Cardiac septum (tissue), 1 donor: ENCODE measurements at regions not wholly inside any gene's neighbourhood (a gene's known extent, or its start where the extent isn't known, plus 50 kb on each side); places are given as distances from the start of the nearest gene placed in this dataset.
"Not testable (repeated sequence)": the region's sequence is repeated elsewhere in the genome, so short reads cannot be mapped to it uniquely, and the experiment has no call there.

ENCODE experiments used
- DNase-seq: peaks from one replicate; pipeline ENCODE4 v3.0.0-alpha.2; 2020; ENCODE audit warnings: low spot score
- intact Hi-C: fragments of 100-400 bp; cut with DNase I; formaldehyde crosslinking; loops from one replicate; pipeline ENCODE4 v1.14.0; 2022
- donor health status: DM: no; HTN: no; CAD: no.

DNA sequence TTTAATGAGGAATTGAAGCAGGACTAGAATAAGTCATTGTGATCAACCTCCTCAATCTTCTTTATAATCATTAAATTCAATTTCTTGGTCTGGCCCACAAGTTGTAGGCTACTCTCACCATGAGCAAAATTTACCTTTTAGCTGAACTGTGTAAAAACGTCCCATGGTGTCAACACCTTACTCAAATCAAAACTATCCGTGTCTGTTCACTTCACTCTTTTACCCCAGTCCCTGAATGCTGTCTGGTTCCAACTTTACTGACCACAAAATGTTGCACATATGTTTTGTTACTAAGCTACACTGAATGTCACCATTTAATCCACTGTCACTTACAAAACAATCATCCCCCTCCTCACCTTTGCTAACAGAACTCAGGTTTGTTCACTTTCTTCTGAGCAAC is 951.6 kb upstream of the SLC39A10 start:
- intact Hi-C loops = no loop called here

DNA sequence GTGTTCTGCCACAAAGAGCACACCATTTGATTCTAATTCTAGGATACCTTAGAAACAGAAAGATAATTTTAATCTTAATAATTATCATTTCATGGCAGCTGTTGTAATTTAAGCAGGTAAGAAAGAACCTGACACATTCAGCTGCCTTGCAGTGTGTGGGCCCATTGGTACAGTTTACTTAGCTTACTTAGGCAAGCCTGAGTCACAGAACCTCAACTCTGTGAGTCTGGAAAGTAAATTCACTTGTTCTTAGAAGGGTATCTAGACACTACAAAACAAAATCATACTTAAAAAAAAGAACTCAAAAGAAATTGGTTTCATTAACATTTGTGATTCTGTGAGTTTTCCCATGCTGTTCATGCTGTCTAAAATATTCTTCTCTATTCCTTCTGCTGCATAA is 956.3 kb upstream of the SLC39A10 start:
- intact Hi-C loops = no loop called here
- DNase-seq = no peak

More for the DNA sequence above, 951.6 kb upstream of the SLC39A10 start:
- DNase-seq = no peak

DNA sequence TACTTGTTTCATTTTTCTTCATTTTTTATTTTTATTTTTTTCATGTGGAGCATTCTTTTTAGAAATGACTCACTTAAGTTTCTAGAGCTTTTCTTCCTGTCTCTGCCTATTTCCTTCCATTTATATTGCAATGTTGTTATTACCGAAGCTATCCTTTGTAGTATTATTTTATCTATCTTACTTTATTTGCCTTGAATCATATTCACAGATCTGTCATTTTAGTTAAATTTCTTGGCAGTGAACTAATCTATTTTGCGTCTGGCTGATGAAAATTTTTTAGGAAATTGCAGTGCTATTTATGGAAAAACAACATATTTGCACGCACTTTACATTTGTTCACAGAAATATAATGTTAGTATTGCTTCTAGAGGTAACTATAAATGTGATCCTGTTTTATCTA is 956.9 kb upstream of the SLC39A10 start:
- no peak for DNase-seq
- intact Hi-C loops = no loop called here

DNA sequence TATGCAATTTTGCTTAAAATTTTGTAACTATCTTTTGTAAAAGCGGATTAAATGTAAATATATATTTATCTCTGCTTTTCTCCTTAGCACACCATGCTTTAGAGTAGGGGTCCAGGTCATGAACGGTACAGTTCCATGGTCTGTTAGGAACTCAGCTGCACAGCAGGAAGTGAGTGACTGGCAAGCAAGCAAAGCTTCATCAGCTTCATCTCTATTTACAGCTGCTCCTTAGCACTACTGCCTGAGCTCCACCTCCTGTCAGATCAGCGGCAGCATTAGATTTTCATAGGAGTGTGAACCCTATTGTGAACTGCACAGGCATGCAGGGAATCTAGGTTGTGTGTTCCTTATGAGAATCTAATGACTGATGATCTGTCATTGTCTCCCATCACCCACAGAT is 959.0 kb upstream of the SLC39A10 start:
- intact Hi-C loops = no loop called here

DNA sequence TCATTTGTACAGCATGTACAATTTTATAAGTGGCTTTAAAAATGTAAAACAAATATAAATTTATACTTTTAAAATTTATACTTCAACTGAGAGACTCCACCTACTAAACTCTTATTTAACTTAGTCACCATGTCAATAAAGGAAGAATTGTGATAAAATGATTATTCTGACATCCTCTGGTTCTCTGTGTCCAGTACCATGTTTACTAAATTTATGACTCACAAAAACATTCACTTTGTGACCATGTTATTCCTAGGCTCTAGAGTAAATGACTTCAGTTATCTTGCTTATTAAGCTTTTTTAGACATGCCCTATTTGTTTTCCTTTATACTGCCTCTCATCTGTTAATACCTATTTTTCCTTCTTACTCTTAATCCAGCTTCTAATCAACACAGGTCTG is 959.6 kb upstream of the SLC39A10 start:
- intact Hi-C loops = no loop called here
- DNase-seq = no peak

More for the DNA sequence above, 959.0 kb upstream of the SLC39A10 start:
- no peak for DNase-seq

DNA sequence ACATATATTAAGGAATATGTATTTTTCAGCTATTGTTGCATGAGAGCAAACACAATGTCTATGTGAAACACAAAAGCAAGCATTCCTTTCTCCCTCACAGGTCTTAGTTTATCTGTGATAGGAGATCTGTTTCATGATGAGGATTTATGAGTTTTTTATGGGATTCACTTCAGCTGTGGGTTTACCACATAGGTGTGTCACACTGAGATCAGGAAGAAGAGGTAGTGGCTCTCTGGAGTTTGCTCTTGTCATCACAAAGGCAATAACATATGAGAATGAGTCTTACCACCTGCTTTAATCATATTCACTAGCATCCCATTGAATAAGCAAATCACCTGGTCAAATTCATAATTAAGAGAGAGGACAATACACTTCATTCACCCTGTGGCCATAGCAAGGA is 960.3 kb upstream of the SLC39A10 start:
- intact Hi-C loops = no loop called here
- no peak for DNase-seq

DNA sequence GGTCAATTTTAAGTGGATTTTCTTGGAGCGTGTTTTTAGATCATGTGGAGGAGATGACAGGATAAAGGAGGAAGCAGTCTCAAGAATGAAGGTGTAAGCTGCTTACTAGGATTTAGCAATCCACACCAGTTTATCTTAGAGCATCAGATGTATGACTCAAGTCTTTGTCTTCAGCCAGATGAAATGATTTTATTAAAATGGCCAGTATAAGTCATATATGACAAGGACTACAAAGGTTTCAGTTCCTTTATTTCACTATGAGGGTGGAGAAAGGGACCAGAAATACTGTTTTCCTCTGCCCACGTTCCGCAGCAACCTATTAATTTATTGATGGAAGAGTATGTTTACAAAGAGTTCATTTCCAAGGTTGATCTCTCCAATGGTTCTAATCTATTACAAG is 970.5 kb upstream of the SLC39A10 start:
- intact Hi-C loops = no loop called here
- DNase-seq = no peak

DNA sequence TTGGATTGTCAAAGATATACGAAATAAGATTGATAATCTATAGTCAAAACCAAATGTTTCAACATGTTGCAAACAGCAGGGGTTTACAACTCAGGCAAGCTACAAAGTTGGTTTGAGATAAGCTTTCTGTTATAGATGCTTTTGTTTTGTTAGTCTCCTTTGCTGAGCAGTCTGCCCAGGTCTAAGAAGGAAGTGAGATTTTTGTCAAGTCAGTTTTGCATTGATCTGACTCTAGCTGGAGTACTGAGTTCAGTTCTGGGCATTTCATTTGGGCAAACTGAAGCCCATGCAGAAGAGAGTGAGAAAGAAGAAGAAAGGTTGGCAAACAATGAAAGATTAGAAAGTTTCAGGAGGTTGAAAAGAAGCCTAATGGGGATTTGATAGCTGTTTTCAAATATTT is 983.0 kb upstream of the SLC39A10 start:
- intact Hi-C loops = no loop called here
- no peak for DNase-seq

DNA sequence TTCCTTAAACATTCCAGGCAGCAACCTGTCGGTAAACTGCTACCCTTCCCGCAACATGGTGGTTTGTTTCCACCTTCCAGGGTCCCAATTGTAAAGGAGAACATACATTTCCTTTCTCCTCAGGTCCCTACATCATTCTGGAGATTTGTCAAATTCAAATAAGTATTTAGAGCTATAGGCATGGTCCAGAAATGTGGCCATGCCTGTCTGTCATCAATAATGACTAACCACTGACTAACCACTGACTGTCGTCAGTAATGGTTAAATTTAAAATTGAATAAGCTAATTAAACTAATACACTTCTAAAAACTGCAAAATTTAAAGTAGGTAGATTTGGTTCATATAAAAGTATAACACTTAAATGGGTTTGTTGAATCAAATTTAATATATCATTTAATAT is 984.0 kb upstream of the SLC39A10 start:
- intact Hi-C loops = no loop called here
- no peak for DNase-seq

DNA sequence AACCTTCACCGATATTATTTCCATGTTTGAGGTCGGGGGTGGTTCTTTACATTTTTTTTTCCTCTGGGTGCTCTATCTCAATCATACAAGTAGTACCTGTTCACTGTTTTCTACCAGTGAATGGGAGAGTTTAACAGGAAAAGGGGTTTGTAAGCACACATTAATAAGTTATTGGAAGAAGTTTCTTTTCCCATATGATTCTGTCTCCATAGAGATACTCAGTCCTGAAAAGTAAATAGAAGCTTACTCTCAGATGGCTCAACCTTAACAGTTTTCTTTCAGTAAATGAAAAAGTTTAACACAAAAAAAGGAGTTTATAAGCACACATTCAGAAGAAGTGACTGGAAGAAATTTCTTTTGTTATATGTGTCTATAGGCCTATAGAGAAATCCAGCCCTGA is 995.6 kb upstream of the SLC39A10 start:
- intact Hi-C loops = no loop called here
- DNase-seq = no peak

DNA sequence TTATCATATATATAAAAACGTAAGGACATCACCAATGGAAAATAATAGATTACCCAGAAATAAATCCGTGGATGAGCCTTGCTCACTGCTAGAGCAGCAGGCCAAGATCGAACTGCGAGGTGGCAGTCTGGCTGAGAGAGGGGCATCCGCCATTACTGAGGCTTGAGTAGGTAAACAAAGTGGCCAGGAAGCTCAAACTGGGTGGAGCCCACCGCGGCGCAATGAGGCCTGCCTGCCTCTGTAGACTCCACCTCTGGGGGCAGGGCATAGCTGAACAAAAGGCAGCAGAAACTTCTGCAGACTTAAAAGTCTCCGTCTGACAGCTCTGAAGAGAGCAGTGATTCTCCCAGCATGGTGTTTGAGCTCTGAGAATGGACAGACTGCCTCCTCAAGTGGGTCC is 1018.0 kb upstream of the SLC39A10 start:
- intact Hi-C loops, DNase-seq: not testable (repeated sequence)

DNA sequence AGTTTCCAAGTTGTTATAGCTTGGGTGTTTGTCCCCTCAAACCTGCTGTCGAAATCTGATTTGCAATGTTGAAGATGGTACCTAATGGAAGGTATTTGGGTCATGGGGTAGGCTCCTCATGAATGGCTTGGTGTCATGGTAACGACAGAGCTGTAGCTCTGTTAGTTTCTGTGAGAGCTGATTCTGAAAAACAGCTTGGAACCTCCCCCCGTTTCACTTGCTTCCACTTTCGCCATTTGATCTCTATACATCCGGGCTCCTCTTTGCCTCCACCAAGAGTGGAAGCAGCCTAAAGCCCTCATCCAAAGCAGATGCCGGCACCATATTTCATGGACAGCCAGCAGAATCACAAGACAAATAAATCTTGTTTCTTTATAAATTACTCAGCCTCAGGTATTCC is 1035.1 kb upstream of the SLC39A10 start:
- no peak for DNase-seq
- intact Hi-C loops = no loop called here

DNA sequence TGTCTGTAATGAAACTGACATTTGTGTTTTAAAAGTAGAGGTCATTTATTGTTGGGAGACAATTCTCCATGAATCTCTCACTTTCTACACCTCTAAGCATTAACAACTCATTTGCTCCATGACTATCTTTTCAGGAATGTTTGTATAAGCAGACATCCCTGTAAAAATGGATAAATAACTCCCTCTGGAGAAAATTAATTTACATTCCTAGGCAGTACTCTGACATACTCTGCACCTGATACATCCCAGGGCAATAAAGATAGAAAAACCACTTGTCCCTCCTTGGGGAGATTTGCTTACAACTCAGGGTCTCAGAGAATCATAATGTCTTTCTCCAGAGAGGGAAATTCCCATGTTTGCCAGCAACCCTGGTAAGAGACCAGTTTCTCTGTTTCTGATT is 1037.7 kb upstream of the SLC39A10 start:
- intact Hi-C loops = loop anchor here (10.0 kb wide), 1 partner anchor 1295 kb away; no protein-coding TSS in a partner anchor

DNA sequence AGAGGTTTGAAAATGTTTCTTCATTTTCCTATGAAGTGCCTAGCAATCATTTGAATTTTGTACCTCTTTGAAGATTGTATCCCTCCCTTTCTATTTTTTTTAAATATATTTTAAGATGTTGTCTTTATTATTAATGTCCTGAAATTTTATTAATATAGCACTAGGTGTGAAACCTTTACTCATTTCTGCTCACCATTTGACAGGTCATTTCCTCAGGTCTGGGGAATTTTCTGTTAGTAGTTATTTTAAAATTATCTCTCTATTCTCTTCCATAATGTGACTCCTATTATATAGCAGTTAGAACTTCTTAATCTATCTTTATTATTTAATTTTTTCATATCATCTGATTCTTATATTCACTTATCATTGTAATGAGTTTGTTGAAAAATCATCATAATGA is 1038.6 kb upstream of the SLC39A10 start:
- DNase-seq = no peak
- intact Hi-C loops = loop anchor here (10.0 kb wide), 1 partner anchor 1296 kb away; no protein-coding TSS in a partner anchor

More for the DNA sequence above, 1037.7 kb upstream of the SLC39A10 start:
- no peak for DNase-seq

DNA sequence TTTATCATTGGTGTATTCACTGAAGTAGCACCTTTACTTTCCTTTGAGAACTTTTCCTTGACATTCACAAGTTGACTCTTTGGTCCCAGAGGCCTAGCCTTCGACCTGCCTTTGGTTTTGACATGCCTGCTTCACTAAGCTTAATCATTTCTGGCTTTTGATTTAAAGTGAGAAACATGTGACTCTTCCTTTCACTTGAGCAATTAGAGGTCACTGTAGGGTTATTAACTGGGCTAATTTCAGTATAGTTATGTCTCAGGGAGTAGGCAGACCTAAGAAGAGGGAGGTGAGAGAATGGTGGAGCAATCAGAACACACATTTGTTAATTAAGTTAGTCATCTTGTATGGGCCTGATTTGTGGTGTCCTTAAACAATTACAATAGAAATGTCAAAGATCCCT is 1040.7 kb upstream of the SLC39A10 start:
- no peak for DNase-seq
- intact Hi-C loops = loop anchor here (10.0 kb wide), 1 partner anchor 1298 kb away; no protein-coding TSS in a partner anchor

DNA sequence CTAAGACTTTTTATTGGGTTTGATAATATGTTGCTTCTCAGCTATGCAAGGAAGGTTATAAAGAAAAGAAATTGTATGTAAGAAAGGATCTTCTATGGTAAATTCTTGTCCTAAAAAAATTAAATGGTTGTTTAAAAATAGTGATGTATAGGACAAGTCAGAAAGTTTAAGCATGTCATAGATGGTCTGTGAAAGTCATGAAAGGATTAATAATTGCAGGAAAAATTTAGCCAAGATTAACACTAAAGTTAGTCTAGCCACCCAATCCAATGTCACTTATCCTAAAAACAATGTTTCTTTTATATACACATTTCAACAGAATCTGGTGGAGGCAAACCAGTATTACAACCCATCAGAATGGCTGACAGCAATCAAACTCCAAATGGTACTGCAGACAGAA is 1046.7 kb upstream of the SLC39A10 start:
- intact Hi-C loops = loop anchor here (10.0 kb wide), 1 partner anchor 1305 kb away; no protein-coding TSS in a partner anchor
- no peak for DNase-seq

DNA sequence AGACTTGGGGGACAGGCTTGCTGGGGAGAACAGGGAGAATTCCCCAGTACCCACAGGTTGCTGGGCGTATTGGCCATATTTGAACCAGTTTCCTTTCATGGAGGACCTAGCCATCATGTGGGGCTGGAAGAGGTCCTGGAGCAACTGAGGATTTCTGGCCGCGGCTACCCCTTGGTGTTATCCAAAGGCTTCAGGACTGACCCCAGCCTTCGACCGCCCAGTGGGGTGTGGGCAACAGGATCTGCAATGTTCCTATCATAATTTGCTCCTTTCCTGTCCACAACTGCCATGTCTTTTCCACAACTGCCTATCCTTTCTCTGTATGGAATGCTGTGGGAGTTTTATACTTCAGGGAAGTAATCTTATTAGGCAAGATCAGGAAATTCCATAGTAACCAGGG is 1053.6 kb upstream of the SLC39A10 start:
- DNase-seq = no peak
- intact Hi-C loops = no loop called here

DNA sequence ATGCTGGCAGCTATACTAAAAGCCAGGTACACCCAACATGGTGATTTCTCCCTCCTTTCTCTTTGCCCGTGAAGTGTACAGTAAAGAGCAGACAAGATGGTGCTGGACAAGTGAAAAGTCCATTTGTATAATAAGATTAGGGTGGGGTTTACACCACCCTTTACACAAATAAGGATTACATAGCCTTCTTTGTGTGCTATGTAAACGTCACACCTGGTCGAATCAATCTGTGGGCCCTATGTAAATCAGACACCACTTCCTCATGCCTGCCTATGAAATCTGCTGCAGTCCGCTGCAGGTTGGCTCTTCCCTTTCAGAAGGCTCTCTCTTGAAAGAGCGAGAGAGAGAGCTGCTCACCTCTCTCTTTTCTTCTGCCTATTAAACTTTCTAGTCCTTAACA is 1054.3 kb upstream of the SLC39A10 start:
- intact Hi-C loops = no loop called here
- DNase-seq = no peak

DNA sequence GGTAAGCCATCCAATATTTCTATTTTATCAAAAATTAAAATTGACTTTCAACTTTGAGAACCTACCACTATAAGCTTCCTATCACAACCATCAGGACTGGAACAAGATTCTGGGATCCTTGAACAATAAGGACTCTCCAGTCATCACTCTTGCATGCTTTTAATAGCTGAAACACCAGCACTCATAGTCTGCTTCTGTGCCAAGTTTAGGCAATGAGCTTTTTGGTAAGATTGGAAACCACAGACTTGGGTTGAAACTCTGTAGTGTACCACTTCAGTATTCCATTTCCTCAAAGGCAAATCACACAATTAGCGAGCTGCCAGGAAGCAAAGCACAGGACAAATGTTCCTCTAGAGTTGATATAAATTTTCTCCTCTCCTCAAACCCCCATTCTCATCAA is 1065.8 kb upstream of the SLC39A10 start:
- intact Hi-C loops = no loop called here
- DNase-seq = no peak

DNA sequence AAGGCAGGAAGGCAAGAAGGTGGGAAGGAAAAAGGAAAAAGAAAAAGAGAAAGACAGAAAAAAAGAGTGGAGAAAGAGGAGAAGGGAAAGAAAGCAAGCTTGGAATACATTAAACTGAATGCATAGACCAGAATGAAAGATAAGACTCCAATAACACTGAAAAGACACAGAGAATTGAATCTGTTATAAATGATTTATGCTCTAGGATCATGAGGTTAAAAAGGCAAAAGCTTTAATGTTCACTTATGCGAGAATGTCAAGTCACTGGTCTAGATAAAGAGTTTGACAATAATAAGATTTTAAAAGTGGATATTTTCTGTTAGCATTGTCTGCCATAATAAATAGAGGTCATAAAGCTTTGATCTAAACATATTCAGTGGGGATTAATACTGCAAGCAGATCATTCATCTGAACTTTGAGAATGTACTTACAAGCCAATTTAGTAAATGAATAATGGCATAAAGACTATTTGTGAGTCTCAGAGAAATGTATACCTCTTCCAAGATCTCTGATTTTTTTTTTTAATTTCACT is 1069.2 kb upstream of the SLC39A10 start:
- intact Hi-C loops = no loop called here

DNA sequence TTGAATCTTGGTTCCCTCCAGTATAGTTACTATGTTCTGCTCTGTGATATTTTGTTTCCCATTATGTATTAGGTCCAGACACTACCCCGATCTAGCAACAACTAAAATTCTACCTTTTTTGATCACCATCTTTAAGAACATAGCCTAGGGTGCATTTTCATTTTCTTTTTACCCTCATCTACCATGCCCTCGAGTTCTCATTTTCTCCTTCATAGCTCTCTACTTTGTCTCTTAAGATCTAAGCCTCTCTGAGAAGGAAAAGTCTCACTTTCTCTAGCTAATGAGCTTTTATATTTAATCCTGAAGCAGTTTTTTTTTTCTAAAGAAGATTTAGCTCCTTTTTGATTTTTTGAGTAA is 1089.4 kb upstream of the SLC39A10 start:
- no peak for DNase-seq
- intact Hi-C loops = no loop called here

More for the DNA sequence above, 1069.2 kb upstream of the SLC39A10 start:
- no peak for DNase-seq
